ENCODE measurements at regions not wholly inside any gene's neighbourhood (a gene's known extent, or its start where the extent isn't known, plus 50 kb on each side); places are given as distances from the start of the nearest gene placed in this dataset.
A peak's percentile ranks its signal among the peaks of the same experiment; 100 is the strongest.

DNA sequence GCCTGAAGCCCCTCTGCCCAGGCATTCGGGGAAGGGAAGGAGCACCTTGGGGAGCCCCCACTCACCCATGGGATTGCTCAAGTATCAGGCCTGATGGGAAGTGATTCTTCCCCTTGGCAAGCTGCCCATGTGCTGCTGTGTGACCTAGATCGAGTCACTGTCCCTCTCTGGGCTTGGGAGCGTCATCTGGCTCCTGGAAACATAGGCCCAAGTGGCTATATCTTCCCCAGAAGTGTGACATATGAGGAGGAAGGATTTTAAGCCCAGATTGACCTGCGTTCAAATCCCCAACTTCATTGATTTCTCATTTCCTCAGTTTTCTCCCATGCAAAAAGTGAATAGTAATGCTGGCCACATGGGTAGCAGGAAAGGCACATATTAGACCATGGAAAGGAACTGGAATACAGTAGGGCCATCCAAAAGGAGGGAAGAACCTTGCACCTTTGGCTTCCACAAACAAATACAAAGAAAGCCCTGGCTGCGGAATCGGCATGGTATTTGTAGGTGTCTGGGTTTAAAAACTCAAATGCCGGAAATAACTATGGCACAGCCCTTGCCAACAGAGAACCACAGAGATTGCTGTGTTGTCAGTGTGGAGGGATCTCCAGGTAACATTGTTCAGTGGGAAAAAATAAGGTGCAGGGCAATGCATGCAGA is 169.5 kb upstream of the ZMIZ1 start:
- peaks cover 6 to 9% of the 10 kb centered on the region in 2 donors for H3K4me1 ChIP-seq
- in situ Hi-C loops (cut with MboI; ENCODE audit: low sequenced_read_pairs in 4 of 4) = no loop called here
- no peak overlapping the region for H3K27ac ChIP-seq
- TF ChIP-seq POLR2A (IDR thresholded peaks at IDR 0.05) = no peak
- TF ChIP-seq, protein P1, sequence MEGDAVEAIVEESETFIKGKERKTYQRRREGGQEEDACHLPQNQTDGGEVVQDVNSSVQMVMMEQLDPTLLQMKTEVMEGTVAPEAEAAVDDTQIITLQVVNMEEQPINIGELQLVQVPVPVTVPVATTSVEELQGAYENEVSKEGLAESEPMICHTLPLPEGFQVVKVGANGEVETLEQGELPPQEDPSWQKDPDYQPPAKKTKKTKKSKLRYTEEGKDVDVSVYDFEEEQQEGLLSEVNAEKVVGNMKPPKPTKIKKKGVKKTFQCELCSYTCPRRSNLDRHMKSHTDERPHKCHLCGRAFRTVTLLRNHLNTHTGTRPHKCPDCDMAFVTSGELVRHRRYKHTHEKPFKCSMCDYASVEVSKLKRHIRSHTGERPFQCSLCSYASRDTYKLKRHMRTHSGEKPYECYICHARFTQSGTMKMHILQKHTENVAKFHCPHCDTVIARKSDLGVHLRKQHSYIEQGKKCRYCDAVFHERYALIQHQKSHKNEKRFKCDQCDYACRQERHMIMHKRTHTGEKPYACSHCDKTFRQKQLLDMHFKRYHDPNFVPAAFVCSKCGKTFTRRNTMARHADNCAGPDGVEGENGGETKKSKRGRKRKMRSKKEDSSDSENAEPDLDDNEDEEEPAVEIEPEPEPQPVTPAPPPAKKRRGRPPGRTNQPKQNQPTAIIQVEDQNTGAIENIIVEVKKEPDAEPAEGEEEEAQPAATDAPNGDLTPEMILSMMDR (IDR thresholded peaks at IDR 0.05 in 4 of 5, conservative IDR thresholded peaks at IDR 0.05 in 1 of 5) = no peak
- DNase-seq (no peak), ATAC-seq (no peak)
- H3K36me3 ChIP-seq = no peaks in the 10 kb centered on the region
- intact Hi-C loops (cut with DNase I; ENCODE audit: low total_unique reads) = no loop called here
- no peak overlapping the region for H3K4me3 ChIP-seq
- no peaks in the 10 kb centered on the region for H3K9me3 ChIP-seq
- no peaks in the 10 kb centered on the region for H3K27me3 ChIP-seq

DNA sequence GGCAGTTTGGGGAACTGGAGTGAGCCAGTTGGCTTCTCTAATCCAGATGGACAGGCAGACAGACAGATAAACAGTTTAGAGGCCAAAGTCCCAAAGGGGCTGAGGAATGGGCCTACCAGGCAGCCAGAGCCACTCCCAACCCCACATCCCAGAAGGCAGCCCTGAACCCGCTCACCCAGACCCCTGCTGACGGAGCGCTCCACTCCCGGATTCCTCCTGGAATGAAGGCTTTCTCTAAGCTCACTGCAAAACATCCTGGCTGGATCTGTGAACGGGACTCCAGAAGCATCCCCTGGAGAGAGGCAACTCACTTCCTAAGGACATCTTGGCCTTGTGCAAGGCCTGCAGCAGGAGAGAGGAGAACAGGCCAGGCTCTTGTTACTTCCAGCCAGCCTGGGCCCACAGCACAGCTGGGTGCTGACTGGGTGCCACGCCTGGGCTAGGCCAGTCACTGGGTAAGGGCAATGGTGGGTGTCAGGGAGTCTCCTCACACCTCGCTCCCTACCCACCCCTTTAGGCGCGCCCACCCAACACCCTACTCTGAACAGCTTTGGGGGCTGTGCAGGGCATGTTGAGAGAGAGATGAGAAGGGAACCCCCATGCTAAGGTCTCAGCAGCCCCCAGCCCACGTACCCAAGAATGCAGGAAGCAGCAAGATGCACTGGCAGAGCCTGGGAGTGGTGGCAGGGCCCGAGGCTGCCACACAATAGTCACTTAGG is 168.6 kb upstream of the ZMIZ1 start:
- Histone ChIP-seq H3K4me3 (no peak overlapping the region), H3K36me3 (no peaks in the 10 kb centered on the region), H3K27ac (peak overlapping the region in 2 of 4 donors; percentile 27 to 29), H3K4me1 (peaks cover 6 to 9% of the 10 kb centered on the region in 2 donors), H3K27me3 (no peaks in the 10 kb centered on the region), H3K9me3 (no peaks in the 10 kb centered on the region)
- intact Hi-C loops (cut with DNase I; ENCODE audit: low total_unique reads) = no loop called here
- in situ Hi-C loops (cut with MboI; ENCODE audit: low sequenced_read_pairs in 4 of 4) = no loop called here
- ATAC-seq (peak; percentile 66 to 67), DNase-seq (peak; percentile 31 to 67)
- TF ChIP-seq, protein P1 (IDR thresholded peaks at IDR 0.05 in 4 of 5, conservative IDR thresholded peaks at IDR 0.05 in 1 of 5) = no peak
- TF ChIP-seq POLR2A (IDR thresholded peaks at IDR 0.05) = no peak

DNA sequence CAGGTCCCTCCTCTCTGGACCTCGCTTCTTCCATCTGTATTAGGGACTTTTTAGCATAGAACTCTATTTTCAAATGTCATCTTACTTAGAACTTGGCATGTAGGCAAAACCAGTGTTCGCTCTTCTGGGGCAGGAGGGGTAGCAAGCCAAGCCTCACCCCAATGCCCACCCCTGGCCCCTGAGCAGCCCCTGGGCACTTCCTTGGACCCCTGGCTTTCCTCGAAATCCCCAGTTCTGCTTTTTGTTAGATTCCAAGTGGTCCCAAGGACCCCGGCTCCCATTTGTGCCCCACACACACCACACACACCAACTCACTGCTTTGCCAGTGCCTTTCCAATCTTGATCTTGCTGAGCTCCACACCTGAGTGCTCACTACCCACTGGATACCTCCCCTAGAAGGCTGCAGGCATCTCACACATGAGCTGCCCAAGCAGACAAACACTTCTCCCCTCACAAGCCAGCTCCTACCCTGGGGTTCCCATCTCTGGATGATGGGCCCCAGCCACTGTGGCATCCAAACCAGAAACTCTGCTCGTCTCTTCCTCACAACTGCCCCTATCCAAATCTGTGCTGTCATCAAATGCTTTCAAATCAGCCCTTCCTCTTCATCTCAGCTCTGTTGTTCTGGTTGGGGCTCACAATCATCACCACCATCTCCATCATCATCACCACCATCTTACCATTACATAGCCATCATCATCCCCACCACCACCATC is 167.9 kb upstream of the ZMIZ1 start:
- in situ Hi-C loops (cut with MboI; ENCODE audit: low sequenced_read_pairs in 4 of 4) = no loop called here

DNA sequence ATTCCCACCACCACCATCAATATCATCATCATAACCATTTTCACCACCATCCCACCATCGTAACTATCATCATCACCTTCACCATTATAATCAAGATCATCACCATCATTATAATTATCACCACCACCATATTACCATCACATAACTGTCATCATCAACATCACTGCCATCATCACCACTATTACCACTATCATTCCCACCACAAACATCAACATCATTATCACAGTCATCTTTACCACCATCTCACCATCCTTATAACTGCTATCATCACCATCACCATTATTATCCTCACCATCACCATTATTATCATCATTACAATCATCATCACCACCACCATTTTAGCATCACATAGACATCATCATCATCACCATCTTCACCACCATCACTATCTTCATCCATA is 167.1 kb upstream of the ZMIZ1 start:
- no peak for DNase-seq
- TF ChIP-seq, protein P1 (IDR thresholded peaks at IDR 0.05 in 4 of 5, conservative IDR thresholded peaks at IDR 0.05 in 1 of 5) = no peak
- no peak for TF ChIP-seq POLR2A (IDR thresholded peaks at IDR 0.05)
- Histone ChIP-seq H3K27me3 (no peaks in the 10 kb centered on the region), H3K4me3 (no peak overlapping the region), H3K36me3 (no peaks in the 10 kb centered on the region), H3K27ac (no peak overlapping the region), H3K4me1 (peaks cover 3 to 4% of the 10 kb centered on the region in 2 donors), H3K9me3 (no peaks in the 10 kb centered on the region)
- ATAC-seq = no peak
- in situ Hi-C loops (cut with MboI; ENCODE audit: low sequenced_read_pairs in 4 of 4) (no loop called here), intact Hi-C loops (cut with DNase I; ENCODE audit: low total_unique reads) (no loop called here)

More for the DNA sequence above, 167.9 kb upstream of the ZMIZ1 start:
- no peak for ATAC-seq
- Histone ChIP-seq H3K4me3 (no peak overlapping the region), H3K9me3 (no peaks in the 10 kb centered on the region), H3K36me3 (no peaks in the 10 kb centered on the region), H3K27me3 (no peaks in the 10 kb centered on the region), H3K27ac (no peak overlapping the region), H3K4me1 (peaks cover 6 to 9% of the 10 kb centered on the region in 2 donors)
- no peak for DNase-seq
- intact Hi-C loops (cut with DNase I; ENCODE audit: low total_unique reads) = no loop called here
- TF ChIP-seq, protein P1 (IDR thresholded peaks at IDR 0.05 in 4 of 5, conservative IDR thresholded peaks at IDR 0.05 in 1 of 5) = no peak
- TF ChIP-seq POLR2A (IDR thresholded peaks at IDR 0.05) = no peak

Measured in gastrocnemius medialis (tissue), 4 donors.